HG02840 (cell line): ENCODE measurements at regions not wholly inside any gene's neighbourhood (a gene's known extent, or its start where the extent isn't known, plus 50 kb on each side); places are given as distances from the start of the nearest gene placed in this dataset.
"Not testable (repeated sequence)": the region's sequence is repeated elsewhere in the genome, so short reads cannot be mapped to it uniquely, and the experiment has no call there.

Experiments
- ATAC-seq: cut with Tn5 transposase; IDR thresholded peaks from one replicate; pipeline ENCODE4 v1.9.1; 2021; ENCODE audit warnings: mild to moderate bottlenecking, moderate library complexity, moderate number of reproducible peaks; ENCODE audit not compliant: unreplicated experiment, low FRiP score

DNA sequence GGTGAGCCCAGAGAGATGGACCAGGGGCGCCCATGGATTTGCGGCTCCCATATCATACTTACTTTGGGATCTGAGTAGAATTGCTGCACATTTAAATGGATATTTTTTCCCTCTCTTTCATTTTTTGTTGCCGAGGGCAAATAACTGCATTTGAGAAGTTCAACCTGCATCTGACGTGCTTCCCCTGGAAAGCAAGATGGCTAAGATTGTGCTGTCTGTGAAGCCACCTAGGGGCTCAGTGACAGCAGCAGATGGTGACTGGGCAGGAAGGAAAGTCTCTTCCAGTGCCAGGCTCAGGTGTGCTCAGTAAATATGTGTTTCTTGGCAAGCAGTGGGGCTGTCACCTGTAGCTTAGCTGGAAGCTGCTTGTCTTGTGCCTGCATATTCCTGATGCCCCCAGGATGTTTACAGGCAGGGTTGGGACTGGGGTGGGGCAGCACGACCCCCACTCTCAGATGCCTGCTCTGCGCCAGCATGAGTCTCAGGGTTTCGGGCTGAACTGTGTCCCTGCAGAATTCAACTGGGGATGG is 59.8 kb upstream of the ETV3 start:
- ATAC-seq = no peak

DNA sequence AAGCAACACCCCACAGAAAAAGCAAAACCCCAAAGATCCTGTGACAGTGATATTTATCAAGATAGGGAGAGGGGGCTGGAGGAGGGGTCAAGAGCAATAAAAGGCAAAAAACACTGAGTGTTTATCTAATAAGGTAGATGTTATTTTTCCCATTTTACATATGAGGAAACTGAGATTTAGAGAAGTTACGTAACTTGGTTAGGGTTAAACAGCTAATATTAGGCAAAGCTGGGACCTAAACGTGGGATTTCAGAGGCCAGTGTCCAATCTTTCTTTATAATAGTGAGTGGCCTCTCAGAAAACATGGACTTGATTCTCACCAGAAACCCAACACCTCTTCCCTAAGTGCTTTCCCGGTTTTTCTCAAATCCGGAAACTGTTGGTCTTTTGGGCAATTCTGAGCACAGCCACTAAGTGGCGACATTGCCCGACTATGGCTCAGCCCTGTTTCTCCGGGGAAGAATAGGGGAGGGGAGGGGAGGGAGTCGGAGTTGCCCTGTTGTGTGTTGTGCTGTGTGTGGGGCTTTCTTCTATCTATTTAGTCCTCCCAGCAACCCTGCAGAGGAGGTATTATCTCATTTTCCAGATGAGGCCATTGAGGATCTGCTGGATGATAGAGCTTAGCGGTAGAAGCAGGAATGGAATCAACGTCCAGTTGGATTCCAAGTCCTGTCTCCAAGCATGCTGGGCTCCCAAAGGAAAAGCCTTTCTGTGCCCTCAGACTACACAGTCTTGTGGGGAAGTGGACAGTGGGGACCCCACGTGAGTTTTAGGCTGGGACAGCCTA is 58.7 kb upstream of the ETV3 start:
- not testable (repeated sequence) for ATAC-seq

DNA sequence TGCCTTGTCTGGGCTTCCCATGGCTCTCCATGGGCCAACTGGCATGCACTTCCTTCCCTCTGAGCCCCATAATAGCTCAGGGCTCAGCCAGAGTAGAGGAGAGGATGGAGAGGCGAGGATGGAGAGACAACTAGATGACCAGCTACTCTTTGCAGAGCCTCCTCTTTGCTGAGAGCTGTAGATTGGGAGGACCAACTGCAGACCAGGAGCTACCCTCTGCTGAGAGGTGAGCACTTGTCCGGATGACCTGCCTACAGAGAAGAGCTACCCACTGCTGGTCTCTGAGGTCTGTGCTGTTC is 58.0 kb upstream of the ETV3 start:
- ATAC-seq = no peak

DNA sequence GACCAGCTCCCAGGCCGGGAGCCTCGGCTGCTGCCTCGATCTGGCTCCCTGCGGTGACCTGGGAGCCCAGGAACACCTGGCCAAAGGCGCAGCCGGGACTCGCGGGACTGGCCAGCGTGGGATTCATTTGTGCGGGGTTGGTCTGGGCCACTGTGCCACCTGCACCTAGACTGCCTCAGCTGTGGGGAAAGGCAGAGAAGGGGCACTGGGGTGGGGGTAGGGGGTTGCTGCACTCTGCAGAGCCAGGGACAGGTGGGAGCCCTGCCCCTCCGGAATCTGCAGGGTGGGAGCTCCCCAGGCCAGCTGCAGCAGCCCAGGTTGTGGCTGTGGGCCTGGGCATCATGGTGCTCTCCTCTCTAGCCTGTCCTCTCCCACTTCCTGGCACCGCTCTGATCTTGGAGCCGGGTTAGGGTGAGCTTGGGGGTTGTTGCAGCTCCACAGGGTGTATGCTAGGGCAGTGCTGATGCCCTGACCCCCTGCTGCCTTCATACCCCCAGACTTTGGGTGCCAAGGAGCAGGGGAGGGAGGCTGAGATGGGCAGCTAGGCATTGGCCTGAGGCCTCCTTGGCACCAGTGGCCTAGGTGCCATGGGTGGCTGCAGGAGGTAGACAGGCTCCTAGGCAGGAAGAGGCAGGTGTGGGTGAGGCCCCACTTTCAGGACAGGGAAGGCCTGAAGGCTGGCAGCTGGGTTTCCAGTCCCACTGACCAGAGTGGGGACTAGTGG is 57.5 kb upstream of the ETV3 start:
- ATAC-seq = no peak

DNA sequence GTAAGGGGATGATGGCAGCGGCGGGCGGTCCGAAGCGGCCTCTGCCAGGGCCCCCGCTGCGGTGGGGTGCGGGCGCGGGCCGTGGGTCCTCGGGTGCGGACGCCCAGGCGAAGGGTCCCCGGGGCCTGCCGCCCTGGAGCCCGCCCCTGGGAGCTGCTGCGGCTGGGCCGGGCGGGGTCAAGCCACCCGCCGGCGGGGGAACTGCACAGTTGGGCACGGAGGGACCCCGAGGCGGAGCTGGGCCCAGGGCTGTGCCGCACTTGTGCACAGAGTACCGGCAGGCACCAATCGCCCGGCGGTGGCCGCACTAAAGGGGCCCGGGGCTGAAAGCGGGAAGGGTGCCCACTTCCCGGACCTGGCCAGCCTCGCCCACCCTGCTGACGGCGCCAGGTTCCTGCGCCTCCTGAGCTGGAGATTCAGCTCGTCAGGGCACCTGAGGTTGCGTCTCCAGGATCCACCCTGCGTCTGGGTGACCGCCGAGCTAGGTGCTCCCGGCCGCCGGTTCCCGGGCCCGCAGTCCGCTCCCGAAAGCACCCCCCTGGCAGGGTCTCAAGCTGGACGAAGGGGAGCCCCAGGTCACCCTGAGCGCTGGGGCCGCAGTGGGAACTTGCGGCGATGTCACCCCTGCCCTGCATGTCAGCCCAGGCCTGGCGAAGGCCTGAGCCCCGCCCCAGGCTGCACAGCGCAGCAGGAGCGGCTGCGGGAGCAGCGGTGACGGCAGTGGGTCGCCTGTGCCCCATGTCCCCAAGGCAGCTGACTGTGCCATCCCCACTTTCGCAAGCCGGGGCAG is 56.7 kb upstream of the ETV3 start:
- ATAC-seq = no peak

DNA sequence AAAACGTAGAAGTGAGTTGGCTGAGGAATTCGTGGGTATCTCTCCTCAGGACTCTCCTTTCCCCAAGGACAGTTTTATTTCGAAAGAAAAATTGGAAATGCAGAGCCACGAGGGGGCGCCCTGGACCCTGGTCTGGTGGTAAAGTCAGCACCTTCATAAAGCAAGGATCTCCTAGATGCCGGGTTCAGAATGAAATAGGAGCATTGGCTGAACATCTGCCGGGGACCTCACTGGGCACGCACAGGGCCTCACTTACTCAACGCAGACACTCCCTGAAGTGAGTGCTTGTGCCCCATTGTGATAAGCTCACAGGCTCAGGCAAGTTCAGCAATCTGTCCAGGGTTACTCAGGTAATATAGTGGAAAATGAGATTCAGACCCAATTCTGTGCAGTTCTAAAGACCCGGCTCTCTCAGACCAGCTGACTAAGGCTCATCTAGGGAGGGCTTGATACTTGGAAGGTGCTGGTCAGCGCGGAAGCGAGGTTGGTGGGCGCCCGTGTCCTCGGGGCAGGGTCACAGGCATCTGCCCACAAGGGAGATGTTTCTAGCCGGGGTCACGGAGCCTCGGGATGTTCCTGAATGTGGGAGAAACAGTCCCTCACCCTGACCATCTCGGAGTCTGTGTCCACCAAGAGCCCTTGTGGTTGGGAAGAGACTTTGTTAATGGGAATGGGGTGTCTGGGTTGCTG is 55.7 kb upstream of the ETV3 start:
- ATAC-seq = no peak

DNA sequence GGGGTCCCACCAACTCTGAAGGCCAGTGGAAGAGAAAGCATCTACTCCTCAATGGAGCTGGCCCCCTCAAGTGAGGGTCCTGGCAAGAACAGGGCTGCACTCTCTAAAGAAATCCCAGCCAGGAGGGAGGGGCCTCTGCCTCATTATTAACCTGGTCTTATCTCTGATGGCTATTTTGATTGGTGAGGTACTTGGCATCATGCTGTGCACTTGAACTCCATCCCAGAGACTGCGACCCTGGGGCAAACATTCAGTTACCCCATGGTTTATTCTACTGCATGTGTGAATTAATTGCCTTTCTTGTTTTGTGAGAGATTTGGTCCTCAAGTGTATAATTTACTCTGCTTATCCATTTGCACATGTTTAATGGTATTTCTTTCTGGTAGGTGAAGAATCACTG is 55.0 kb upstream of the ETV3 start:
- ATAC-seq = no peak

DNA sequence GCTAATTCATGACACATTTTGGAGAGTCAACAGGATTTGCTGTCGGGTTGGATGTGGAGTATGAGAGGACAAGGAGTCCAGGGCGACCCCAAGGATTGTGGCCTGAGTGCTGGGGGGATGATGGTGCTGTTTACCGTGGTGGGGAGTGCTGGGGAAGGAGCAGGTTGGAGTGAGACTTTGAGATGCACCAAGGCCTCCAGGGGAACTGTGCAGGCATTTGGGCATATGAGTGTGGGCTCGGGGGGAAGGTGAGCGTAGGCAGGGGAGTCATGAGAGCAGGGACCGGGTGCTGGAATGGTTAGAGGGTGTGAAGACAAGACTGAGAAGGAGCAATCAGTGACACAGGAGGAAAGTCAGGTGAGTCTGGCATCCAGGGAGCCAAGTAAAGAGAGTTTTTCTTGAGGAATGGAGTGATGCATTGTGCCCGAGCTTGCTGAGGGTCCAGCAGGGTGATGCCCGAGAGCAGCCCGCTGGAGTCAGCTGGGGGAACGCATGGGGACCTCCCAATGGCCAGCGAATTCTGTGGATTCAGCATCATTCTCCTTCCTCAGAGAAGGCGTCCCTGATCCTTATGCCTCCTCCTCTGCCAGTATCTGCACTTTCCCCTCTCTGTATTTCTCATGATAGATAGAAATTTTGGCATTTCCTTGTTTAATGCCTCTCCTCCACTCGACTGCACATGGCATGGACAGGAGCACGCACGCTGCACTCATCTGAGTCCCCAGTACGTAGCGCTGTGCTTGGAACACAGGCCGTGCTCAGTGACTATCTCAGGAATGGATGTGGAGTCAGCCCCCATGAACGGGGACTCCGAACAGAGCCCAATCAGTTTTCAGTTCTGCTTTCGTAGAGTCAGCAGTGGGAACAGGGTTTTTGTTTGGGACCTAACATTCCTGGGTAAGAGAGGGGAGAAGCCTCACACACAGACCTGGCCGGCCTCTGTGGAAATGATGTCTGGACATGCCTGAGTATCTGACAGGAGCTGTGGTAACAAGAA is 52.1 kb upstream of the ETV3 start:
- ATAC-seq = no peak

DNA sequence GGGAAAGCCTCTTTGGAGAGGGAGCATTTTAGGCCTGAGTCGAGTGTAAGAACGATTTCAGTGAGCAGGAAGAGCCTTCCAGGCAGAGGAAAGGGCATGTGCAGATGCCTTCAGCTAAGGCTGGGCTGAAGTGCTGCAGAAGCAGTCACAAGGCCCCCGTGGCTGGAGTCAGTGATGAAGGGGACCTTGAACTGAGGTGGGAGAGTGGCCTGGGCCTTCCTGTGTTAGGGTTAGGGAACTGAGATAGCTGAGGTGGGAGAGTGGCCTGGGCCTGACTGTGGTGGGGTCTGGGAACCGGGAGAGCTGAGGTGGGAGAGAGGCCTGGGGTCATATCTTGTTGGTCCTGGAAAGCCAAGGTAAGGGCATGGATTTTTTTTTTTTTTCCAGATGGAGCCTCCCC is 50.9 kb upstream of the ETV3 start:
- no peak for ATAC-seq
